ENCODE measurements at regions not wholly inside any gene's neighbourhood (a gene's known extent, or its start where the extent isn't known, plus 50 kb on each side); places are given as distances from the start of the nearest gene placed in this dataset.

DNA sequence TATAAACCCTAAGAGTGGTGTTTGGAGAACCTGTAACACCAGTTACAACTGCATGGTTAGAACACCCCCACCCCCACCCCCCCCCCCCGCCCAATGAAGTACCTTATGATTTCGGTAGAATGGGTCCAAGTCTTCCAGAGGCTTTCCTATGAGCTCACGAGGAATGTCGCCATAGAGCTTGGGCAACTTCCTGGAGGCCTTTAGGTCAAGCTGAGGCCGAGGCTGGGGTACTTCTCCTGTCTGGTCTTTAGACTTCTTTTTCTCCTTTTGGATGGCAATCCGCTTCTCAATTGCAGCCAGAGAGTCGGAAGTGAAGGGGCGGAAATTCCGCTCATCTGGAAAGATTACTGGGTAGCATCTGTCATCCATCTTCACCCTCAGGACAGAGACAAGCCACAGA is 101.8 kb downstream of the SCN11A start:
- TF ChIP-seq POLR2A (IDR thresholded peaks at IDR 0.05; ENCODE audit: extremely low read depth, insufficient read length) (no peak), MYC (IDR thresholded peaks at IDR 0.05; ENCODE audit: low read depth, low read length) (no peak)
- TF ChIP-seq, protein P1, sequence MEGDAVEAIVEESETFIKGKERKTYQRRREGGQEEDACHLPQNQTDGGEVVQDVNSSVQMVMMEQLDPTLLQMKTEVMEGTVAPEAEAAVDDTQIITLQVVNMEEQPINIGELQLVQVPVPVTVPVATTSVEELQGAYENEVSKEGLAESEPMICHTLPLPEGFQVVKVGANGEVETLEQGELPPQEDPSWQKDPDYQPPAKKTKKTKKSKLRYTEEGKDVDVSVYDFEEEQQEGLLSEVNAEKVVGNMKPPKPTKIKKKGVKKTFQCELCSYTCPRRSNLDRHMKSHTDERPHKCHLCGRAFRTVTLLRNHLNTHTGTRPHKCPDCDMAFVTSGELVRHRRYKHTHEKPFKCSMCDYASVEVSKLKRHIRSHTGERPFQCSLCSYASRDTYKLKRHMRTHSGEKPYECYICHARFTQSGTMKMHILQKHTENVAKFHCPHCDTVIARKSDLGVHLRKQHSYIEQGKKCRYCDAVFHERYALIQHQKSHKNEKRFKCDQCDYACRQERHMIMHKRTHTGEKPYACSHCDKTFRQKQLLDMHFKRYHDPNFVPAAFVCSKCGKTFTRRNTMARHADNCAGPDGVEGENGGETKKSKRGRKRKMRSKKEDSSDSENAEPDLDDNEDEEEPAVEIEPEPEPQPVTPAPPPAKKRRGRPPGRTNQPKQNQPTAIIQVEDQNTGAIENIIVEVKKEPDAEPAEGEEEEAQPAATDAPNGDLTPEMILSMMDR (IDR thresholded peaks at IDR 0.05; ENCODE audit: low read depth, low read length): no peak
- TF ChIP-seq, protein P2, sequence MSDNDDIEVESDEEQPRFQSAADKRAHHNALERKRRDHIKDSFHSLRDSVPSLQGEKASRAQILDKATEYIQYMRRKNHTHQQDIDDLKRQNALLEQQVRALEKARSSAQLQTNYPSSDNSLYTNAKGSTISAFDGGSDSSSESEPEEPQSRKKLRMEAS (IDR thresholded peaks at IDR 0.05; ENCODE audit: low read depth, low read length): no peak
